K562 (cell line): ENCODE measurements at regions not wholly inside any gene's neighbourhood (a gene's known extent, or its start where the extent isn't known, plus 50 kb on each side); places are given as distances from the start of the nearest gene placed in this dataset.

ENCODE experiments used
- FOXK2 ChIP-seq, 2 experiments: fragments of 450-650 bp; IDR thresholded peaks in 1 of 2; conservative IDR thresholded peaks in 1 of 2; 2 replicates each; pipeline ENCODE4 v1.6.1; 2016; ENCODE audit warnings: low read depth in 2 of 2, mild to moderate bottlenecking in 1 of 2
- GTF3C2 ChIP-seq: IDR thresholded peaks from 3 replicates; pipeline ENCODE4 v1.6.1; 2011; ENCODE audit warnings: borderline replicate concordance, mild to moderate bottlenecking, moderate library complexity; ENCODE audit not compliant: insufficient read length; ENCODE audit errors: extremely low read depth
- MXD1 ChIP-seq: fragments of 250-450 bp; sonication (Bioruptor Pico); IDR thresholded peaks from 2 replicates; pipeline ENCODE4 v1.8.0; 2021; ENCODE audit warnings: borderline replicate concordance, mild to moderate bottlenecking, moderate library complexity; ENCODE audit not compliant: poor library complexity, severe bottlenecking
- TSHZ1 ChIP-seq: fragments of 250-450 bp; sonication (Bioruptor Pico); IDR thresholded peaks from 2 replicates; pipeline ENCODE4 v1.4.0; 2020; ENCODE audit warnings: mild to moderate bottlenecking, moderate library complexity
- YY1 ChIP-seq, 3 experiments: IDR thresholded peaks; 2 replicates each; pipeline ENCODE4 v1.6.1; 2011; ENCODE audit warnings: low read length in 2 of 3, mild to moderate bottlenecking in 2 of 3, moderate library complexity in 2 of 3, borderline replicate concordance in 1 of 3, control low read depth in 1 of 3, low read depth in 1 of 3; ENCODE audit not compliant: insufficient read depth in 3 of 3, insufficient replicate concordance in 2 of 3, control insufficient read depth in 1 of 3, insufficient read length in 1 of 3; ENCODE audit errors: extremely low read depth in 1 of 3
- ZNF561 ChIP-seq: fragments of 450-650 bp; formaldehyde crosslinking; conservative IDR thresholded peaks from 2 replicates; pipeline ENCODE4 v1.4.0; 2020; ENCODE audit warnings: mild to moderate bottlenecking, moderate library complexity
- TF ChIP-seq, protein P1 (sequence below): sonication (generic); formaldehyde crosslinking; IDR thresholded peaks from 2 replicates; pipeline ENCODE4 v1.4.0; 2020; ENCODE audit warnings: mild to moderate bottlenecking, missing genetic modification reagents

DNA sequence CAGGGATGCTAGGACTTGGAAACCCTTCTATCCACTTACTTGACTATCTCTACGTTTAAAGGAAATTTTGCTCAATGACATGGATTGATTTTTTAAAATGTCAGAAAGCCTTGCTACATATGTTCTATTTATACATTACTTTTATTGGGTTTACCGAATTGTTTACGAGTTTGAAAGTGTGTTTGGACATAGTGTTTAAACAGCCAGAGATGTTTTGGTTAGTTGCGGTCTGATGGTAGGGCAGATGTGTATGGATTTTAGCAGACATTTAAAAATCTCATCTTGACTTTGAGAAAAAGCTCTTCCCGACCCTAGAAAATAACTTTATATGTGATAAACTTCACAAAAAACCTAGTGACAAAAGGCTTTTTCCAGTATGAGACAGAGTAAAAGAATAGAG, 513.7 kb downstream of the PLA2G4A start:
- TF ChIP-seq FOXK2 (conservative IDR thresholded peaks at IDR 0.05 in 1 of 2, IDR thresholded peaks at IDR 0.05 in 1 of 2; ENCODE audit: low read depth in 2 of 2) (no peak), YY1 (IDR thresholded peaks at IDR 0.05; ENCODE audit: borderline replicate concordance in 1 of 3, control insufficient read depth in 1 of 3, extremely low read depth in 1 of 3, insufficient read depth in 3 of 3, insufficient read length in 1 of 3, insufficient replicate concordance in 2 of 3, low read depth in 1 of 3, low read length in 2 of 3) (no peak), MXD1 (CRISPR knock-in tag) (no peak), ZNF561 (CRISPR knock-in tag) (no peak), TSHZ1 (no peak), GTF3C2 (no peak)
- TF ChIP-seq, protein P1, sequence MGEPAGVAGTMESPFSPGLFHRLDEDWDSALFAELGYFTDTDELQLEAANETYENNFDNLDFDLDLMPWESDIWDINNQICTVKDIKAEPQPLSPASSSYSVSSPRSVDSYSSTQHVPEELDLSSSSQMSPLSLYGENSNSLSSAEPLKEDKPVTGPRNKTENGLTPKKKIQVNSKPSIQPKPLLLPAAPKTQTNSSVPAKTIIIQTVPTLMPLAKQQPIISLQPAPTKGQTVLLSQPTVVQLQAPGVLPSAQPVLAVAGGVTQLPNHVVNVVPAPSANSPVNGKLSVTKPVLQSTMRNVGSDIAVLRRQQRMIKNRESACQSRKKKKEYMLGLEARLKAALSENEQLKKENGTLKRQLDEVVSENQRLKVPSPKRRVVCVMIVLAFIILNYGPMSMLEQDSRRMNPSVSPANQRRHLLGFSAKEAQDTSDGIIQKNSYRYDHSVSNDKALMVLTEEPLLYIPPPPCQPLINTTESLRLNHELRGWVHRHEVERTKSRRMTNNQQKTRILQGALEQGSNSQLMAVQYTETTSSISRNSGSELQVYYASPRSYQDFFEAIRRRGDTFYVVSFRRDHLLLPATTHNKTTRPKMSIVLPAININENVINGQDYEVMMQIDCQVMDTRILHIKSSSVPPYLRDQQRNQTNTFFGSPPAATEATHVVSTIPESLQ (CRISPR knock-in tag) = no peak
